Kidney epithelial cell (primary cell): ENCODE measurements at regions not wholly inside any gene's neighbourhood (a gene's known extent, or its start where the extent isn't known, plus 50 kb on each side); places are given as distances from the start of the nearest gene placed in this dataset.
"Not testable (repeated sequence)": the region's sequence is repeated elsewhere in the genome, so short reads cannot be mapped to it uniquely, and the experiment has no call there.

Experiments used
- DNase-seq: peaks from one replicate; pipeline ENCODE4 v3.0.0-alpha.2; 2010; ENCODE audit warnings: low read depth
- H3K27me3 ChIP-seq: 2 replicates; pipeline ENCODE4 v1.6.0; 2011; ENCODE audit warnings: low read length; ENCODE audit not compliant: control insufficient read depth, insufficient read depth
- H3K36me3 ChIP-seq: 2 replicates; pipeline ENCODE4 v1.5.1; 2011; ENCODE audit warnings: low read length; ENCODE audit not compliant: control insufficient read depth, insufficient read depth
- H3K4me3 ChIP-seq: 2 replicates; pipeline ENCODE4 v1.5.1; 2011; ENCODE audit warnings: low read depth, mild to moderate bottlenecking, control low read depth, low read length
- TF ChIP-seq, protein P1 (sequence below): IDR thresholded peaks from 2 replicates; pipeline ENCODE4 v1.5.1; 2011; ENCODE audit warnings: mild to moderate bottlenecking, moderate library complexity, low read length, control low read depth, inconsistent platforms; ENCODE audit not compliant: insufficient read depth, poor library complexity, severe bottlenecking

DNA sequence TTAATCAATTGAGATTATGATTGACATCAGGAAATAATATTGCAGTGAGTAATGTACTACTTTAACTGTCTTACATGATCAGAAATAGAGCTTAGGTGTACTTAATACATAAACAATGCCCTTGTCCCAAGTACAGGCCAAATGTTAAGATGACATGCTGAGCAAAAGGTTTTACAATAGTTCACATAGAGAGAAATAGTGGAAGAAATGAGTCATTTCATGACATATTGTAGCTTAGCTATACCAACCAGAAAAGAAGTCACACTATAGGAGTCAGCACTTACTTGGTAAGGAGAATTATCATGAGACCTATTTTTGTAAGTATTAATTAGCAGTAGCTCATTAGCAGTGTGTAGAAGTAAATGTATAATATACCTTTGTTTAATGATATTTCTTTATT lies 96.4 kb upstream of the NANOGP8 start:
- H3K4me3 ChIP-seq = no peak overlapping the region
- no peaks in the 10 kb centered on the region for H3K27me3 ChIP-seq
- no peaks in the 10 kb centered on the region for H3K36me3 ChIP-seq
- no peak for DNase-seq
- TF ChIP-seq, protein P1, sequence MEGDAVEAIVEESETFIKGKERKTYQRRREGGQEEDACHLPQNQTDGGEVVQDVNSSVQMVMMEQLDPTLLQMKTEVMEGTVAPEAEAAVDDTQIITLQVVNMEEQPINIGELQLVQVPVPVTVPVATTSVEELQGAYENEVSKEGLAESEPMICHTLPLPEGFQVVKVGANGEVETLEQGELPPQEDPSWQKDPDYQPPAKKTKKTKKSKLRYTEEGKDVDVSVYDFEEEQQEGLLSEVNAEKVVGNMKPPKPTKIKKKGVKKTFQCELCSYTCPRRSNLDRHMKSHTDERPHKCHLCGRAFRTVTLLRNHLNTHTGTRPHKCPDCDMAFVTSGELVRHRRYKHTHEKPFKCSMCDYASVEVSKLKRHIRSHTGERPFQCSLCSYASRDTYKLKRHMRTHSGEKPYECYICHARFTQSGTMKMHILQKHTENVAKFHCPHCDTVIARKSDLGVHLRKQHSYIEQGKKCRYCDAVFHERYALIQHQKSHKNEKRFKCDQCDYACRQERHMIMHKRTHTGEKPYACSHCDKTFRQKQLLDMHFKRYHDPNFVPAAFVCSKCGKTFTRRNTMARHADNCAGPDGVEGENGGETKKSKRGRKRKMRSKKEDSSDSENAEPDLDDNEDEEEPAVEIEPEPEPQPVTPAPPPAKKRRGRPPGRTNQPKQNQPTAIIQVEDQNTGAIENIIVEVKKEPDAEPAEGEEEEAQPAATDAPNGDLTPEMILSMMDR = no peak

- DNase-seq = no peak
- no peaks in the 10 kb centered on the region for H3K27me3 ChIP-seq
- TF ChIP-seq, protein P1 = no peak
- no peaks in the 10 kb centered on the region for H3K36me3 ChIP-seq
- H3K4me3 ChIP-seq = no peak overlapping the region
Measured at GRCh38 chr15:35179739-35180138, 94.6 kb upstream of the NANOGP8 start.

DNA sequence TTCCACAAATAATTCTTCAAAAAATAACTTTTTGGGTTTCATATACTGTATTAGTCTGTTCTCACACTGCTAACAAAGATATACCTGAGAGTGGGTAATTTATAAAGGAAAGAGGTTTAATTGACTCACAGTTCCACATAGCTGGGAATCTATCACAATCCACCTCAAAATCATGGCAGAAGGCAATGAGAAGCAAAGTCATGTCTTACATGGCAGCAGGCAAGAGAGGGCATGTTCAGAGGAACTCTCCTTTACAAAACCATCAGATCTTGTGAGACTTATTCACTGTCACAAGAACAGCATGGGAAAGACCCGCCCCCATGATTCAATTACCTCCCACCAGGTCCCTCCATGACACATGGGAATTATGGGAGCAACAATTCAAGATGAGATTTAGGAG lies 93.1 kb upstream of the NANOGP8 start:
- H3K36me3 ChIP-seq, DNase-seq: not testable (repeated sequence)

DNA sequence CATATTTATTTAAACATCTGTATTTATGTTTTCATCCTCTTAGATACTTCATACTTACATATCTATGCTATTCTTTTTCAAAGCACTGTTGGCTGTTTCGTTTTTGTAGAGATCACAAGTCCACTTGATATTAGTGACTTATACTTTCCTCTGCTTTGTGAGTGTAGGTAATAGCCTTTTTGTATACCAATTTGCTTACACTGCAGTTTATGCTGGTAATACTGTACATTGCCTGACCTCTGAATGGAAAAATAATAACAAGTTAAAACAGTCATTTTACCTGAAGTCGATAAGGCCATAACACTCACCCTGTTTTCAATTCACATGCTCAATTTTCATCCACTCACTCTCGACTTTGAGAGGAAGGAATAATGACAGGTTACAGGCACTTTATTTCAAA lies 89.9 kb upstream of the NANOGP8 start:
- TF ChIP-seq, protein P1 = no peak
- no peaks in the 10 kb centered on the region for H3K27me3 ChIP-seq
- no peak overlapping the region for H3K4me3 ChIP-seq
- no peak for DNase-seq
- H3K36me3 ChIP-seq = no peaks in the 10 kb centered on the region

More for the DNA sequence above, 93.1 kb upstream of the NANOGP8 start:
- H3K27me3 ChIP-seq, H3K4me3 ChIP-seq: not testable (repeated sequence)

- TF ChIP-seq, protein P1 = no peak
- H3K36me3 ChIP-seq = no peaks in the 10 kb centered on the region
- H3K27me3 ChIP-seq = no peaks in the 10 kb centered on the region
- H3K4me3 ChIP-seq = no peak overlapping the region
- DNase-seq = no peak
Measured at GRCh38 chr15:35173444-35174118, 88.5 kb upstream of the NANOGP8 start.

DNA sequence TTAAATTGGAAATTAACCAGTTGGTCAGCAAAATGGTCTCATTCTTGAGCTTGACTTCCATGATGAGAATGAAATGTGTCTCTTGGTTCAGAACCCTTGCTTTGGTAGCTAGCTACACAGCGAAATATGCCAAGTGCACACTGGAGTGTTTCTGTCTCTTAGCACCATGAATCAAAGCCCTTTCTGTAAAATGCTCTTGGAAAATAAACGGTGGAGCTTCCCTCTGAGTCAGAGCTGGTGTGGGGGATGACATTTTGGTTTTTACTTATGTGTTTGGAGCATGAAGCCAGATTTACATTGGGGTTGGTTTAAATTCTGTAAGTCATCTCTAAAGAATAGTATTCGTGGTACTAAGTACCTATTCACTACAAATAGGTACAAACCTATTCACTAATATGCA lies 85.1 kb upstream of the NANOGP8 start:
- TF ChIP-seq, protein P1 = no peak
- DNase-seq = no peak
- Histone ChIP-seq H3K27me3 (no peaks in the 10 kb centered on the region), H3K4me3 (no peak overlapping the region), H3K36me3 (no peaks in the 10 kb centered on the region)
